Coronary artery (tissue), 2 donors: ENCODE measurements at regions not wholly inside any gene's neighbourhood (a gene's known extent, or its start where the extent isn't known, plus 50 kb on each side); places are given as distances from the start of the nearest gene placed in this dataset.
A peak's percentile ranks its signal among the peaks of the same experiment; 100 is the strongest.

Experiments
- DNase-seq: peaks from one replicate; pipeline ENCODE4 v3.0.0-alpha.2; 2017; ENCODE audit warnings: low spot score
- H3K27ac ChIP-seq, 2 donors: fragments of 200-600 bp; sonication (generic); one replicate each; pipeline ENCODE4 v1.5.1; 2016 to 2019
- H3K4me3 ChIP-seq: fragments of 200-600 bp; sonication (generic); 2 replicates; pipeline ENCODE4 v1.5.1; 2016; ENCODE audit warnings: mild to moderate bottlenecking, moderate library complexity
- CTCF ChIP-seq: fragments of 200-600 bp; sonication (generic); IDR thresholded peaks from one replicate; pipeline ENCODE4 v1.5.1; 2019; ENCODE audit warnings: antibody characterized with exemption

GRCh38 chr21:18488252-18488651 is 84.7 kb upstream of the TMPRSS15 start:
- Histone ChIP-seq H3K4me3 (no peak overlapping the region), H3K27ac (no peak overlapping the region)
- DNase-seq, result no peak
- no peak for TF ChIP-seq CTCF

GRCh38 chr21:18493422-18493821 is 89.8 kb upstream of the TMPRSS15 start:
- no peak for DNase-seq
- no peak overlapping the region for H3K27ac ChIP-seq
- TF ChIP-seq CTCF, result no peak
- H3K4me3 ChIP-seq, result no peak overlapping the region

GRCh38 chr21:18495523-18495922 is 91.9 kb upstream of the TMPRSS15 start:
- no peak for TF ChIP-seq CTCF
- no peak for DNase-seq
- H3K4me3 ChIP-seq, result no peak overlapping the region
- no peak overlapping the region for H3K27ac ChIP-seq

- TF ChIP-seq CTCF, result no peak
- no peak overlapping the region for H3K4me3 ChIP-seq
- DNase-seq, result no peak
- H3K27ac ChIP-seq, result no peak overlapping the region
Observed at GRCh38 chr21:18498431-18498830, 94.8 kb upstream of the TMPRSS15 start.

- Histone ChIP-seq H3K27ac (no peak overlapping the region), H3K4me3 (no peak overlapping the region)
- peak; percentile 59 for TF ChIP-seq CTCF
- no peak for DNase-seq
Observed at GRCh38 chr21:18499761-18500376, 96.3 kb upstream of the TMPRSS15 start.

- DNase-seq, result no peak
- Histone ChIP-seq H3K4me3 (no peak overlapping the region), H3K27ac (no peak overlapping the region)
- TF ChIP-seq CTCF, result no peak
Observed at GRCh38 chr21:18518054-18518481, 114.5 kb upstream of the TMPRSS15 start.

GRCh38 chr21:18521204-18521603 is 117.6 kb upstream of the TMPRSS15 start:
- Histone ChIP-seq H3K27ac (no peak overlapping the region), H3K4me3 (no peak overlapping the region)
- no peak for TF ChIP-seq CTCF
- no peak for DNase-seq
